ENCODE measurements at regions not wholly inside any gene's neighbourhood (a gene's known extent, or its start where the extent isn't known, plus 50 kb on each side); places are given as distances from the start of the nearest gene placed in this dataset.

DNA sequence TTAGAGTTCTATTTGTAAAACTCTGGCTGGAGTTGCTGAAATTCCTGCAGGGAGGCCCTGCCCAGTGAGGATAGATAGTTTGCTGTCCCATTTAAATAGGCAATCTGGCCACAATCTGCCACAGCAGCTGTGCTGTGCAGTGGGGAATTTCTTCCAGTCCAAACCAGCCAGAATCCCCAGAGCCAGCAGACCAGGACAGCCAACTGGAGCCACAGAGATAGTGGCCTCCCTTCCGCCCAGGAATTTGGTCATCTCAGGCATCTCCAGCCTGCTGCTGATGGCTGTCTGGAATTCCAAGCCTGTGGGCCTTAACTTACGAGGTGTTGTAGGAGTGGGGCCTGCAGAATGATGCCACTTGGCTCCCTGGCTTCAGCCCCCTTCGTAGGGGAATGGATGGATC, 643.4 kb downstream of the DNAJB9 start:
- ATAC-seq, result no peak
- Mint-ChIP-seq H3K4me3 (no peak overlapping the region), H3K9me3 (peaks cover 19% of the 10 kb centered on the region), H3K4me1 (ENCODE audit: low read depth in 2 of 2) (no peaks in the 10 kb centered on the region), H3K27ac (no peak overlapping the region), H3K27me3 (no peaks in the 10 kb centered on the region), H3K36me3 (no peaks in the 10 kb centered on the region)
- no peak for DNase-seq (ENCODE audit: low spot score)

- ATAC-seq, result no peak
- H3K4me1 Mint-ChIP-seq (ENCODE audit: low read depth in 2 of 2), result no peaks in the 10 kb centered on the region
- no peak overlapping the region for H3K27ac Mint-ChIP-seq
- DNase-seq (ENCODE audit: low spot score), result no peak
- peaks cover 20% of the 10 kb centered on the region for H3K9me3 Mint-ChIP-seq
- no peak overlapping the region for H3K4me3 Mint-ChIP-seq
- no peaks in the 10 kb centered on the region for H3K27me3 Mint-ChIP-seq
- no peaks in the 10 kb centered on the region for H3K36me3 Mint-ChIP-seq
Measured at GRCh38 chr7:109215341-109215740, 645.7 kb downstream of the DNAJB9 start.

- DNase-seq (ENCODE audit: low spot score) (no peak), ATAC-seq (no peak)
- H3K27ac Mint-ChIP-seq, result no peak overlapping the region
- H3K27me3 Mint-ChIP-seq, result no peaks in the 10 kb centered on the region
- no peaks in the 10 kb centered on the region for H3K36me3 Mint-ChIP-seq
- peaks cover 5% of the 10 kb centered on the region for H3K9me3 Mint-ChIP-seq
- no peak overlapping the region for H3K4me3 Mint-ChIP-seq
- no peaks in the 10 kb centered on the region for H3K4me1 Mint-ChIP-seq (ENCODE audit: low read depth in 2 of 2)
Measured at GRCh38 chr7:109224100-109224499, 654.4 kb downstream of the DNAJB9 start.

GRCh38 chr7:109226699-109227098, 657.0 kb downstream of the DNAJB9 start:
- DNase-seq (ENCODE audit: low spot score) (no peak), ATAC-seq (no peak)
- Mint-ChIP-seq H3K36me3 (no peaks in the 10 kb centered on the region), H3K27me3 (no peaks in the 10 kb centered on the region), H3K9me3 (peaks cover 6% of the 10 kb centered on the region), H3K4me1 (ENCODE audit: low read depth in 2 of 2) (no peaks in the 10 kb centered on the region), H3K4me3 (no peak overlapping the region), H3K27ac (no peak overlapping the region)

GRCh38 chr7:109235316-109235715, 665.6 kb downstream of the DNAJB9 start:
- ATAC-seq (no peak), DNase-seq (ENCODE audit: low spot score) (no peak)
- Mint-ChIP-seq H3K4me1 (ENCODE audit: low read depth in 2 of 2) (no peaks in the 10 kb centered on the region), H3K27me3 (no peaks in the 10 kb centered on the region), H3K27ac (no peak overlapping the region), H3K9me3 (peaks cover 11% of the 10 kb centered on the region), H3K4me3 (no peak overlapping the region), H3K36me3 (no peaks in the 10 kb centered on the region)

GRCh38 chr7:109246330-109247077, 676.8 kb downstream of the DNAJB9 start:
- no peak for ATAC-seq
- Mint-ChIP-seq H3K4me3 (no peak overlapping the region), H3K27me3 (no peaks in the 10 kb centered on the region), H3K27ac (no peak overlapping the region), H3K9me3 (peaks cover 15% of the 10 kb centered on the region), H3K4me1 (ENCODE audit: low read depth in 2 of 2) (no peaks in the 10 kb centered on the region), H3K36me3 (peaks cover 13% of the 10 kb centered on the region)
- no peak for DNase-seq (ENCODE audit: low spot score)

DNA sequence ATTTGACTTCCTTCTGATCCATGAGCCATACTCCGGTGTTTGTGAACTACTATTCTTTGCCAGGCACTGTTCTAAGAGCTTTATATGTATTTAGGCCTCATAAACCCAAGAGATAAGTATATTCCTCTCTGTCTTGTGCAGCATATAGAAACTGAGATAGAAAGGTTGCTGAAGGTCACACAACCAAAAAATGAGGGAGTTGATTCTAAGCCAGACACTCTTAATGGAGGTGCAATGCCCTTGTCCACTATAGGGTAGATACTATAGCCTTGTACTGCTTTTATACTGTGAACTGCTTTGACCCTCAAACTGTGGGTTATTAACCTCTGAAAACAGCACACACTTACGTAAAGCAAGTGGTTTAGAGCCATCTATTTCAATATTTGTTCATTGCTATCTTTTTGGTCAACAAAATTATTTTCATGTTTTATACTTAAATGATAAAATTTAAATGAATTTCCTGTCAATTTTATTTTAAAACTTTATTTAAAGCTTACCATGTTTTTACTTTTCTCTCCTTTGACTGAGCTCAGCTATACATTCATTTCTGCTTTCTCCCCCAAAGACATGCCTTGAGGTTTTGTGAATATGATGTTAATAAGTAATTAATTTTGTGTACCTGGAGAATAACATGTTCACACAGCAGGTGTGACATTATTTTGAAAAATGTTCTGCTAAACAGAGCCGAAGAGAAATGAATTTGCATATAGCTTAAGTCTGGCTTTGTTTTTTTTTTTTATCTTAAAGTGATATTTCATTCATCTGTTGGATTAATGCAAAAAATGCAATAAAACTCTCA, 687.3 kb downstream of the DNAJB9 start:
- ATAC-seq, result no peak
- Mint-ChIP-seq H3K4me1 (ENCODE audit: low read depth in 2 of 2) (no peaks in the 10 kb centered on the region), H3K36me3 (peaks cover 5% of the 10 kb centered on the region), H3K27me3 (no peaks in the 10 kb centered on the region), H3K9me3 (peaks cover 13% of the 10 kb centered on the region), H3K4me3 (no peak overlapping the region), H3K27ac (no peak overlapping the region)
- no peak for DNase-seq (ENCODE audit: low spot score)

- Mint-ChIP-seq H3K4me3 (no peak overlapping the region), H3K9me3 (peaks cover 16% of the 10 kb centered on the region), H3K4me1 (ENCODE audit: low read depth in 2 of 2) (no peaks in the 10 kb centered on the region), H3K27me3 (no peaks in the 10 kb centered on the region), H3K27ac (no peak overlapping the region), H3K36me3 (peaks cover 5% of the 10 kb centered on the region)
- ATAC-seq (no peak), DNase-seq (ENCODE audit: low spot score) (no peak)
Measured at GRCh38 chr7:109259151-109259550, 689.5 kb downstream of the DNAJB9 start.

DNA sequence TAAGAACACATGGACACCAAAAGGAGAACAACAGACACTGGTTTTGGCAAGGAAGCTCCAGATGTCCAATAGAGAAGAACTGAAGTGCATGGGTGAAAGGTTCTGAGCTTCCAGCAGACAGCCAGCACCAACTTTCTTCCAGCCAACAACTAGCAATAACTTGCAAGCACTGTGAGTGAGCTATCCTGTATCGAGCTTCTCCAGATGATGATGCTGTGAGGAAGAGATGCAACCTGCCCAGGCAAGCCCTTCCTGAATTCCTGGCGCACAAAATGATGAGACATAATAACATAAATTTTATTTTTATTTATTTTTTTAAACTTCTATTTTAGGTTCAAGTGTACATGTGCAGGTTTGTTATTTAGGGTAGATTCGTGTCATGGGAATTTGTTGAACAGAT, 692.1 kb downstream of the DNAJB9 start:
- Mint-ChIP-seq H3K9me3 (peaks cover 27% of the 10 kb centered on the region), H3K36me3 (peaks cover 9% of the 10 kb centered on the region), H3K4me3 (no peak overlapping the region), H3K27me3 (no peaks in the 10 kb centered on the region), H3K4me1 (ENCODE audit: low read depth in 2 of 2) (no peaks in the 10 kb centered on the region), H3K27ac (no peak overlapping the region)
- DNase-seq (ENCODE audit: low spot score) (no peak), ATAC-seq (no peak)

DNA sequence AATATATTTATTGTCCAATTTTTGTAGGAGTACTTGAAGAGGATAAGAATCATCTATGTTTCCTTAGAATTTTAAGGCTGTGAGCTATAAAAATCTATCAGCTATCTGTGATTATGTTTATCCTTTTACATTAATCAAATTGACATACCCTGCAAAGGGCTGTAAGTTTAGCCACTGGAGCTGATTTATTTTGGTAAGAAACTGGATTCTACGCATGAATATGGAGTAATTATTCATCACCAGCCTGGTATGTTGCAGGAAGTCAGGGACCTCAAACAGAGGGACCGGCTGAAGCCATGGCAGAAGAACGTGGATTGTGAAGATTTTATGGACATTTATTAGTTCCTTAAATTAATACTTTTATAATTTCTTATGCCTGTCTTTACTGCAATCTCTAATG, 696.9 kb downstream of the DNAJB9 start:
- Mint-ChIP-seq H3K27ac (no peak overlapping the region), H3K4me3 (no peak overlapping the region), H3K4me1 (ENCODE audit: low read depth in 2 of 2) (no peaks in the 10 kb centered on the region), H3K36me3 (peaks cover 6% of the 10 kb centered on the region), H3K9me3 (peaks cover 25% of the 10 kb centered on the region), H3K27me3 (no peaks in the 10 kb centered on the region)
- DNase-seq (ENCODE audit: low spot score) (no peak), ATAC-seq (no peak)

- Mint-ChIP-seq H3K9me3 (peaks cover 15% of the 10 kb centered on the region), H3K27ac (no peak overlapping the region), H3K27me3 (no peaks in the 10 kb centered on the region), H3K4me1 (ENCODE audit: low read depth in 2 of 2) (no peaks in the 10 kb centered on the region), H3K4me3 (no peak overlapping the region), H3K36me3 (no peaks in the 10 kb centered on the region)
- DNase-seq (ENCODE audit: low spot score), result no peak
- ATAC-seq, result no peak
Measured at GRCh38 chr7:109276348-109276747, 706.7 kb downstream of the DNAJB9 start.

GRCh38 chr7:109282726-109283125, 713.1 kb downstream of the DNAJB9 start:
- H3K9me3 Mint-ChIP-seq, result peaks cover 34% of the 10 kb centered on the region
- H3K27ac Mint-ChIP-seq, result no peak overlapping the region
- H3K4me1 Mint-ChIP-seq (ENCODE audit: low read depth in 2 of 2), result no peaks in the 10 kb centered on the region
- peaks cover 21% of the 10 kb centered on the region for H3K36me3 Mint-ChIP-seq
- H3K27me3 Mint-ChIP-seq, result no peaks in the 10 kb centered on the region
- no peak for DNase-seq (ENCODE audit: low spot score)
- H3K4me3 Mint-ChIP-seq, result no peak overlapping the region
- ATAC-seq, result no peak

GRCh38 chr7:109284943-109285342, 715.3 kb downstream of the DNAJB9 start:
- no peak overlapping the region for H3K27ac Mint-ChIP-seq
- no peaks in the 10 kb centered on the region for H3K4me1 Mint-ChIP-seq (ENCODE audit: low read depth in 2 of 2)
- no peak overlapping the region for H3K4me3 Mint-ChIP-seq
- H3K36me3 Mint-ChIP-seq, result peaks cover 21% of the 10 kb centered on the region
- no peak for ATAC-seq
- H3K27me3 Mint-ChIP-seq, result no peaks in the 10 kb centered on the region
- peaks cover 39% of the 10 kb centered on the region for H3K9me3 Mint-ChIP-seq
- DNase-seq (ENCODE audit: low spot score), result no peak

GRCh38 chr7:109295158-109295557, 725.5 kb downstream of the DNAJB9 start:
- H3K27me3 Mint-ChIP-seq, result no peaks in the 10 kb centered on the region
- no peak for ATAC-seq
- H3K36me3 Mint-ChIP-seq, result no peaks in the 10 kb centered on the region
- H3K4me3 Mint-ChIP-seq, result no peak overlapping the region
- no peak for DNase-seq (ENCODE audit: low spot score)
- H3K9me3 Mint-ChIP-seq, result no peaks in the 10 kb centered on the region
- no peak overlapping the region for H3K27ac Mint-ChIP-seq
- no peaks in the 10 kb centered on the region for H3K4me1 Mint-ChIP-seq (ENCODE audit: low read depth in 2 of 2)
